GM12891 (cell line): ENCODE measurements at regions not wholly inside any gene's neighbourhood (a gene's known extent, or its start where the extent isn't known, plus 50 kb on each side); places are given as distances from the start of the nearest gene placed in this dataset.

Experiments used
- DNase-seq: peaks from one replicate; pipeline ENCODE4 v3.0.0; 2011; ENCODE audit warnings: low spot score; ENCODE audit not compliant: insufficient read length
- FAIRE-seq: peaks from 2 replicates; lab custom pipeline; 2011; peaks lifted over from hg19 to GRCh38; lab: Jason Lieb, UNC
- PAX5 ChIP-seq: IDR thresholded peaks from 2 replicates; pipeline ENCODE4 v1.6.1; 2011; ENCODE audit warnings: low read length, moderate library complexity, mild to moderate bottlenecking; ENCODE audit not compliant: insufficient read depth, severe bottlenecking
- POLR2A ChIP-seq: IDR thresholded peaks from 2 replicates; pipeline ENCODE4 v1.6.1; 2011; ENCODE audit warnings: low read depth, low read length, control low read depth
- POLR2AphosphoS5 ChIP-seq: IDR thresholded peaks from 2 replicates; pipeline ENCODE4 v1.6.1; 2011; ENCODE audit warnings: low read depth, low read length, control low read depth
- POU2F2 ChIP-seq: IDR thresholded peaks from 2 replicates; pipeline ENCODE4 v1.6.1; 2011; ENCODE audit warnings: low read depth, mild to moderate bottlenecking, control low read depth, low read length, moderate library complexity
- SPI1 ChIP-seq: IDR thresholded peaks from 2 replicates; pipeline ENCODE4 v1.6.1; 2011; ENCODE audit warnings: low read depth, low read length, control low read depth
- TAF1 ChIP-seq: IDR thresholded peaks from 2 replicates; pipeline ENCODE4 v1.6.1; 2011; ENCODE audit warnings: low read depth, low read length, control low read depth

- FAIRE-seq (no peak), DNase-seq (no peak)
- no peak for TF ChIP-seq PAX5
- no peak for TF ChIP-seq TAF1
- no peak for TF ChIP-seq POLR2A
- TF ChIP-seq POU2F2 = no peak
- no peak for TF ChIP-seq SPI1
- no peak for TF ChIP-seq POLR2AphosphoS5
These were observed 583.9 kb upstream of the CTNND2 start for GRCh38 chr5:12488161-12488560.

GRCh38 chr5:12480487-12480886 lies 576.2 kb upstream of the CTNND2 start:
- no peak for TF ChIP-seq POLR2AphosphoS5
- TF ChIP-seq PAX5 = no peak
- TF ChIP-seq POU2F2 = no peak
- no peak for TF ChIP-seq TAF1
- no peak for TF ChIP-seq POLR2A
- TF ChIP-seq SPI1 = no peak
- DNase-seq (no peak), FAIRE-seq (no peak)

GRCh38 chr5:12477554-12477953 lies 573.3 kb upstream of the CTNND2 start:
- no peak for FAIRE-seq
- TF ChIP-seq PAX5 (no peak), POLR2AphosphoS5 (no peak), POU2F2 (no peak), POLR2A (no peak), SPI1 (no peak), TAF1 (no peak)
- DNase-seq = no peak

- no peak for TF ChIP-seq POU2F2
- TF ChIP-seq PAX5 = no peak
- no peak for TF ChIP-seq POLR2AphosphoS5
- no peak for TF ChIP-seq SPI1
- TF ChIP-seq TAF1 = no peak
- TF ChIP-seq POLR2A = no peak
- FAIRE-seq (no peak), DNase-seq (no peak)
These were observed 563.6 kb upstream of the CTNND2 start for GRCh38 chr5:12467799-12468198.

- no peak for DNase-seq
- no peak for FAIRE-seq
- TF ChIP-seq POLR2A = no peak
- no peak for TF ChIP-seq POU2F2
- no peak for TF ChIP-seq PAX5
- TF ChIP-seq POLR2AphosphoS5 = no peak
- no peak for TF ChIP-seq TAF1
- no peak for TF ChIP-seq SPI1
These were observed 556.4 kb upstream of the CTNND2 start for GRCh38 chr5:12460493-12461261.

- DNase-seq = no peak
- TF ChIP-seq POU2F2 (no peak), PAX5 (no peak), SPI1 (no peak), TAF1 (no peak), POLR2AphosphoS5 (no peak), POLR2A (no peak)
- FAIRE-seq = no peak
These were observed 555.1 kb upstream of the CTNND2 start for GRCh38 chr5:12459326-12459725.

- DNase-seq (no peak), FAIRE-seq (no peak)
- no peak for TF ChIP-seq SPI1
- no peak for TF ChIP-seq POU2F2
- TF ChIP-seq POLR2A = no peak
- no peak for TF ChIP-seq TAF1
- TF ChIP-seq PAX5 = no peak
- no peak for TF ChIP-seq POLR2AphosphoS5
These were observed 514.8 kb upstream of the CTNND2 start for GRCh38 chr5:12419075-12419474.

- FAIRE-seq (no peak), DNase-seq (no peak)
- no peak for TF ChIP-seq POLR2A
- TF ChIP-seq POU2F2 = no peak
- no peak for TF ChIP-seq TAF1
- no peak for TF ChIP-seq SPI1
- TF ChIP-seq PAX5 = no peak
- TF ChIP-seq POLR2AphosphoS5 = no peak
These were observed 509.3 kb upstream of the CTNND2 start for GRCh38 chr5:12413585-12413984.

GRCh38 chr5:12413075-12413474 lies 508.8 kb upstream of the CTNND2 start:
- TF ChIP-seq TAF1 (no peak), POU2F2 (no peak), POLR2A (no peak), PAX5 (no peak), POLR2AphosphoS5 (no peak), SPI1 (no peak)
- DNase-seq (no peak), FAIRE-seq (no peak)

GRCh38 chr5:12399868-12400267 lies 495.6 kb upstream of the CTNND2 start:
- no peak for DNase-seq
- FAIRE-seq = no peak
- TF ChIP-seq POLR2AphosphoS5 = no peak
- TF ChIP-seq POLR2A = no peak
- TF ChIP-seq POU2F2 = no peak
- no peak for TF ChIP-seq PAX5
